Astrocyte of the hippocampus (primary cell): ENCODE measurements at regions not wholly inside any gene's neighbourhood (a gene's known extent, or its start where the extent isn't known, plus 50 kb on each side); places are given as distances from the start of the nearest gene placed in this dataset.
"Not testable (repeated sequence)": the region's sequence is repeated elsewhere in the genome, so short reads cannot be mapped to it uniquely, and the experiment has no call there.

Experiments
- DNase-seq: peaks from one replicate; pipeline ENCODE4 v3.0.0; 2011; ENCODE audit warnings: low read depth, low spot score

DNA sequence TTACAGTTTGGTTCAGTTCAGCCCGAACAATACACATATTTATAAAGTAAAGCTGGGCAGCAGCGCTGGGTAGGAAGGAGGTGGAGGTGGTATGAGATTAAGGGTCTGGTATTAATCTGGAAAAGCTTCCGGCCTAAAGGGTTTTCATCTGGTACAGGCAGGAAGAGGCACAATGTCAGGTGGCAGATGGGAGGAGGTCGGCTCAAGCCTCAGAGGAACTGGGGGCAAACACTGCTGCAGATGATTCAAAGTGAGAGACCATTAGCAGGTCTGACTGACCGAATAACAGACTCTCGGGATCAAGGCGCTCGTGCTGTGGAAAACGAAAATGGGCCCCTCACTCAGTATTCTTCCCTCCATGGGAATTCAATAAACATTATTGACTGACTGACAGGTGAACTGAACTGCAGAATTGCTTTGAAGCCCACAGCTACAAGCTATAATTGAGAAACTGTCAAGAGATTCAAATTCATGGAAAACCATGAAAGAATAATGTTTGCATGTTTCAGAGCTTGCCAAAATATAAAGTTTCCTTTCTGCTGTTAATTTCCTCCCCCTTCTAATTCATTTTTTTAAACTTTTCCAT is 75.3 kb downstream of the TMEM167A start:
- no peak for DNase-seq

DNA sequence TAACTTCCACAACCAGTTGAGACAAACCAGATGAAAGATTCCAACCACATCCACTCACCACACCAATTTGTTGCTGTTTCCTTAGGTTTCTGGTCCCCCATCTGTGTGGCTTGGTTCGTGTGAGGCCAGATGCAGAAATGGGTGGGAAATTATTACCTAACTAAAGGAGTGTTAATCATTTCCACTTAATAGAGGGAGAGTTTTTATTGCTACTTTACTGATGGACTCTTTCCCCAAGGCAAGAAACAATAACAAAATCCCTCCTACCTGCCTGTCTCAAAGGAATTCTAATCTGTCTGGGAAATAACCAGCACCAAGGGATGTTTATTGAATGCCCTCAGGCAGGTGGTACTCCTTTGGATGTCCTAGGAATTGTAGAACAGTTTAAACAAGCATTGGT is 76.3 kb downstream of the TMEM167A start:
- DNase-seq, result no peak

DNA sequence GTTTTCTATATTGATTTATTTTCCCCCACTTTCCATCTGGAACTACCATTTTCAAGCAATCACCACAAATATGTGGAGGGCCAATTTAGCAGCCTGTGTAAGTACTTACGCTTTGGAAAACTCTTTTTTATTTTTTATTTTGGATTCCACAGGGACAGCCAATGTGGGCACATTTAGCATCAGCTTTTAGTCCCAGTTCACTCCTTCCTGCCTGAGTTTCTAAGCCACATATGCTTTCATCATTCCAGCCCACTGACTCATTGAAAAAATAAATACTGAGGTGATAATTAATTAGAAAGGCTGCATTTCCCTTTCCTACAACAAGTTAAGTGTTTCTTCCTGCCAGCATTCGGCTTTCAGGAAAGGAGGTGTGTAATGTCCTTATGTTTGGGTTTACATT is 76.8 kb downstream of the TMEM167A start:
- DNase-seq, result peak; percentile 83

DNA sequence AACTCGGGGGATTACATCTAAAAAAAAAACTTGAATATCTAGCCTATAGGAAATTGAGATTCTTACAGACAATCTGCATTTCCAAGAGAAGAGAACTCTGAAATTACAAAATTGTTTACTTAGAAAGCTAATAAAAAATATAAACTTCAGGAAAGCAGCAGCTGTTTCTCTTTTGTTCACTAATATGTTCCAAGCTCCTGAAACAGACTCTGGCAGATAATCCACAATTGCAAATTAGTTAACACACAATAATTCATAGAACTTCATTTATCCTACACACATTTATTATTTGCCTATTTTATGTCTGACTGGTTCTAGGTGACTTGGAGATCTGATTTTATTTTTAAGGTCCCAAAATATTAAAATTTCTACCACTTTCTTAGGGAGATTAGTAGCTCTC is 83.8 kb downstream of the TMEM167A start:
- DNase-seq, result no peak

DNA sequence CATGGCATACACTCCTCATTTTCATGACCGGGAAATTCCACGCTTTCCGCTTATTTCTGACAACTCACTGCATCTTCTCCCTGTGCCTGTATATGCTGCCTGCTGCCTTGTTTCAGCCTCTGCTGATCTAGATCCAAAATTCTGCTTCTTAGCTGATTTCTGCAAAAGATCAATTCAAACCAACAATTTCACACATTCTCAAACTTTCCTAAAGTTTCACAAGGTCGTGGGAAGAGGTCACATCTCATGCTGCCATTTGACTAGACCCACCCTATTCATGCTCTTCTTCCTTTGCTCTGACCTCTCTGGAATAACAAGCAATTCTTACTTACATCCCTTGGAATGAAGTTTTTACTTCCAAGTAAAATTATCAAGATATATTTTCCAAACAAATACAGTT is 84.5 kb downstream of the TMEM167A start:
- no peak for DNase-seq

DNA sequence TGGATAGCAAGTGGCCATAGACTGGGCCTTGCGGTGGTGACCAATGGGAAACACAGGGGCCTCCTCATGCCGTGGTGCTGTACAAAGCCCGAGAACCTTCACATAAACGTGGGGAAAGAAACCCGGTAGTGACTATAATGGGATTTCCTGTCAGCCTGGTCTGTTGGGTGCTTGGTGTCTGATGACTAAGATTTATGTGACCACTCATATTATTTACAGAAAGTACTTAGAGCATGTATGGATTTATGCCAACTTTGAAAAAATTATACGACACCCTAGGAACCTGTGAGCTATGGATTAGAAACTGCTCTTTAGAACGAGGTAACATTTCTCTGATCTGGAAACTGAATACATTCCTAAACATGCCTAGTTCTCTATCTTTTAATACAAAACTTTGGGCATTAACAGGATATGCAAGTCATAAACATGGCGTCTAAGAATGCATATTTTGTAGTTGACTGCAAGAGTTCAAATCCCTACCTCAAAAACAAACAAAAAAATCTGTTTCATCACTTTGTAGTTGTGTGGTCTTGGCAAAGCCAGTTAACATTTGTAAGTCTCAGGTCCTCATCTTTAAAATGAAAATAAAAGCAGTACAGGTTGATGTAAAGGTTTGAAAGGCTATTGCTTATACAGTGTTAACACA is 85.4 kb downstream of the TMEM167A start:
- no peak for DNase-seq

DNA sequence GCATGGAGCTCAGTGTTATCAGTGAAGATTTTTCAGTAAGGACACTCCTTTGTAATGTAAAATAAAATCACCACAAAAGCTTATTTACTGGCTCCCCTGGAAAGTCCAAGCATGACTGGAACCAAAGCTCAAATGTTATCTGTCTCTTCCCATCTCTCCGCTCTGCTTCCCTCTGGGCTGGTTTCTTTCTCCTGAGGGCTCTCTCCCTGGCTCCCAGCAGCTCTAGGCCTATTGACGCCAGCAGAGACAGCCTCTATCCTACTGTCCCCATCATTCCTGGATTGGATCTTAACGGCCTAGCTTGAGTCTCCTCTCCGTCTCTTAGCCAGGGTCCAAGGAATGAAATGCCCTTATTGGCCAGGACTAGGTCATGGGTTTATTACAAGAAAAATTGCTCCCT is 86.1 kb downstream of the TMEM167A start:
- no peak for DNase-seq

DNA sequence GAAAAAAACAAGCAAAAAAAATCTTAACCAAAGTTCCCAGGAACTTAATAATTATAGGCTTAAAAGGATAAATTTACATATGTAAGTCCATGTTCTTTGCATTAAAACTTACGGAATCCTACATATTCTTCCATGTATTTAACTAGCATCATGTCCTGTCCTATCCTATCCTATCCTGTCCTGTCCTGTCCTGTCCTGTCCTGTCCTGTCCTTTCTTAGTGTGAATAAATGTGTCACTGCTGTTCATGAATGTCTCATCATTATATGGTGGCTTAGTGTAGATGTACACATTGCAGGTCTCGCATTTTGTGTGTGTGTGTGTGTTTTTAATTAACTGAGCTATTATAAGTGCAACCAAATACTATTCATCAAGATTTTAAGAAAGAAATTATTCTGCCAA is 90.0 kb downstream of the TMEM167A start:
- no peak for DNase-seq

DNA sequence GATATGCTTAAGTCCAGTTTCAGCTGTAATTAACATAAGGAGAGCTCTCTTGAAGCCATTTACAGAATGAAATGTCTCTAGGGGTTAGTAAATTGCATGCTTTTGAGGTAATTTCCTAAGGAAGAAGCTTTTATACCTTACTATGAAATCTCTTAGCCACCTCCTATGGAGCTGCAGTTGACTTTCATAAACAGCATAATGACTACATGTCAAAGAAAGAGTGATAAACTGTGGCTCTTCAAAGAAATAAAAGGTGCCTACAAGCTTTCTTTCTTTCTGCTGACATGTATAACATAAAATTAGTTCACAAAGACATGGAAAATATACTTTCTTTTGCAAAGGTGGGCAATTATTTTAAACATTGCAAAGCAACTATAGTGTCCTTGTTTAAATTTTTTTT is 90.8 kb downstream of the TMEM167A start:
- DNase-seq, result no peak

DNA sequence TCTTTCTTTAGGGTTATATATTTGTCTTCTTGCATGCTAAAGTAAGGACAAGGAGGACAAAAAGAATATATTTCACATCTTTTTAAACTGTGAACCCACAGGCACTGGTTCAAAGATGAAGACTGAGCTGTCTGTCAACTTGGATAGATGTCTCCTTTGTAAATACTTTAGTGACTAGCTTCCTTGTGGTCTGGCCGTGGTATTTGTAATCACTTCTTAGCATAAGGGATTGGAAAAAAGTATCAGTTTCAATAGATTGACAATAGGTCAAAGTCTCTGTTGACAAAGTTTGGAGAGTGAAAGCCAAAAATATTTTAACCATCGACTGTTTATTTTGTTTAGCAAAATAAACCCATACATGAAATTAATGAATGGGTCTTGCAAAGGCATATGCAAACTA is 91.4 kb downstream of the TMEM167A start:
- no peak for DNase-seq

DNA sequence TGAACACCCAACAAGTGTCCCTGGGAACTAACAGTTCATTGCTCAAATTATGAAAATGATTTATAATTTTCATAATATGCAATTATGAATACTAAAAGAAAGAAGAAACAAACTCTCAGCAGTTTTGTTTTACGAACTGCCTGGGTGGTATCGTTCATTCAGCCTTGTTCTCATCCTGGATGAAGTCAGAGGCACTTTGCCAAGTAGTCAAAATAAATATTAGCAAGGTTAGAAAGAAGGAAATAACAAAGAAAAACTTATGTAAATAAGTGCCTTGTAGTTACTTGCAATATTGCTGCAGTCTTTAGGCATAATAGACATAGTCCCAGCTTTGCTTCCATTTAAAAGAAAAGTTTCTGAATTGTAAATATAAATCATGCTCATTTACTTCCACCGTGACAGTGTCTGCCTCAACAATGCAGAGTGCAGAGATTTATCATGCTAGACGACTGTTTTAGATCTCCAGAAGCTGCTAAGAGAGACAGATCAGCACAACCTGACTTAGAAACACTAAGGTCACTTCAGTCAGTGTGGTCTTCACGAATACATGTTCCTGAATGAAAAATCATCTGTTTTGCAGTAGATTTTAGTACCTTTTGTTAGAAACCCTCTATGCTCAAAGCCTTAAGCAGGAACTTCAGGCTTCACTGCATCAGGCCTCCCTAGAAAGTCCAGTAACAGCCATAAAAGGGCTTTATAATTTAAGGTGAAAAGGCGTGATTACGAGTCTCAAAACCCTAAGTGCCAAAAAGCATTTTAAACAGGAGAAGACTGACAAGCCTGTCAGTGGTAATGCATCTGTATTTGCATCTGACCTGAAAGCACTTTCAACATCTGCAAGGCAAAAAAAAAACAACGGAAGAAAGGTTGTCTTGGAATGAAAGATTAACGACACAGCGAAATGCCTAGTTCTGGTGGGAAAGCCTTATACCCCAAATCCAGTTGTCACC is 92.1 kb downstream of the TMEM167A start:
- no peak for DNase-seq

DNA sequence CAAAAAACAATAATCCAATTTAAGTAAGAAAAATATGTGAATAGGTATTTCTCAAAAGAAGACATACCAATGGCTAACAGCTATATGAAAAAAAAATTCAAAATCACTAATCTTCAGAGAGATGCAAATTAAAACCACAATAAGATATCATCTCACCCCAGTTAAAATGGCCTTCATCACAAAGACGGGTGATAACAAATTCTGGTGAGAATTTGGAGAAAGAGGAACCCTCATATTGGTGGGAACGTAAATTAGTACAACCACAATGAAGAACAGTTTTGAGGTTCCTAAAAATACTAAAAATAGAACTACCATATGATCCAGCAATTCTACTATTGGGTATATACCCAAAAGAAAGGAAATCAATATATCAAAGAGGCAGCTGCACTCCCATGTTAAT is 94.3 kb downstream of the TMEM167A start:
- DNase-seq, result no peak

DNA sequence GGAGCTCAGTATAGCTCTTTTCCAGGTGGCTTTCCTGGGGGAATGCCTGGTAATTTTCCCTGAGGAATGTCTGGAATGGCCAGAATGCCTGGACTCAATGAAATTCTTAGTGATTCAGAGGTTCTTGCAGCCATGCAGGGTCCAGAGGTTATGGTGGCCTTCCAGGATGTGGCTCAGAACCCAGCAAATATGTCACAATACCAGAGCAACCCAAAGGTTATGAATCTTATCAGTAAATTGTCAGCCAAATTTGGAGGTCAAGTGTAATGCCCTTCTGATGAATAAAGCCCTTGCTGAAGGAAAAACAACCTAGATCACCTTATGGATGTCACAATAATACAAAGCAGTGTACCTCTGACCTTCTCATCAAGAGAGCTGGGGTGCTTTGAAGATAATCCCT is 100.3 kb downstream of the TMEM167A start:
- DNase-seq, result peak; percentile 33

DNA sequence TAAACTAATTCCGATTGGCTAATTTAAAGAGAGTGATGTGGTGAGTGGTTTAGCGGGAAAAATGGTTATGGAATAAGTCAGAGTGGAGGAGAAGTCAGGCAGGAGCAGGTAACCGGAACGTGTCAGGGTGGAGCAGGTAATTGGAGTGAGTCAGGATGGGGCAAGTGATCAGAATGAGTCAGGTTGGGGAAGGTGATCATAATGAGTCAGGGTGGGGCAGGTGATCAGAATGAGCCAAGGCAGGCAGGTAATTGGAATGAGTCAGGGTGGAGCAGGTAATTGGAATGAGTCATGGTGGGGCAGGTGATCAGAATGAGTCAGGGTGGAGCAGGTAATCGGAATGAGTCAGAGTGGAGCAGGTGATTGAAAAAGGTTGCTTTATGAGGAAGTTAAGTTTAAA is 101.4 kb downstream of the TMEM167A start:
- no peak for DNase-seq

DNA sequence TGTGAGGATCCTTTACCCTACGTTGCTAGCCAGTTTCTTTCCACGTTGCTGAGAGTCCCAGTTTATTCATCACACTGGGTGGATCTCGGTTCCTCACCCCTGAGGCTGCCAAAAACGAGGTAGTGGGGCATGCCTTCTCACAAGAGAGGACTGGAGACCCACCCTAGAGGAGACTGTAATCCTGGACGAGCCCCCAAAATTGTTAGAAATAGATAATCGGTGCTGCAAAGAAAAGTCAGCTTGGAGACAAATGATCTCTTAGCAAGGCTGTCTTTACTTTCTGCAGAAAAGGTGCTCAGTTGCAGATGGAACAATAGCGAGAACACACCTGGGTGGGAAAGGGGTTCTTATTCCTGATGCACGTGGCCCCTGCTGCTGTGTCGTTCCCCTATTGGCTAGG is 101.8 kb downstream of the TMEM167A start:
- no peak for DNase-seq

DNA sequence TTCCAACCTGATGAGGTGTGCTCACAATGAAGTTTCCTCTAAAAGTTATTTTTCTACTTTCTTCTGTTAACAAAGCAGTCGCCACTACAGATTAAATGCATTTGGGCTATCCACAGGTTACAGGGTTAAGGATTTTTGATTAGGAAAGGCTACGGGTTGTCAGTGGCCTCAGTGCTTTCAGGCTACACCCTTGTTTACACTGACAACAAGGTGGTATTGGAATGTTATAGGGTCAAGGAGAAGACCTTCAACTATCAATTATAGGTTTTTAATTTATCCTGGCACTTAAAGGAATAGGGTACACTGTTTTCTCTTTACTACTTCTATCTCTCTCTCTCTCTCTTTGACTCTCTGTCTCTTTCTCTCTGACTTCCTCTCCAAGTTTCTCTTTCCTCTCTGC is 102.8 kb downstream of the TMEM167A start:
- not testable (repeated sequence) for DNase-seq

DNA sequence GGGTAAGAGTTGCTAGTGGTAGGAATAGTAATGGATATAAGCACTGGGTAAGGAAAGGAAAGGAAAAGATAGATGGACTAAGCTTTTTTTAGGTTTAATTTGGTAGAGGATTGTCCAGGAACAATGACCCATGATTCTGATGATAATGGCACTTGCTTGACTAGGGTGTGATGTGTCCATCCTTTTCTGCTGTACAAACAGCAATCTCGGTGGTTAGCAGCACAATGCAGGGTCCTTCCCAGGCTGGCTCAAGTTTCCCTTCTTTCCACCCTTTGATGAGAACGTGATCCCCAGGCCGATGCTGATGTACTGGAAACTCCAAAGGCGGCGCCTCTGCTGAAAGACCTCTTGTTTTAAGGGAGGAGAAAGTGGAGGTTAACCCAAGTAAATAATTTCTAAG is 105.3 kb downstream of the TMEM167A start:
- DNase-seq, result no peak

DNA sequence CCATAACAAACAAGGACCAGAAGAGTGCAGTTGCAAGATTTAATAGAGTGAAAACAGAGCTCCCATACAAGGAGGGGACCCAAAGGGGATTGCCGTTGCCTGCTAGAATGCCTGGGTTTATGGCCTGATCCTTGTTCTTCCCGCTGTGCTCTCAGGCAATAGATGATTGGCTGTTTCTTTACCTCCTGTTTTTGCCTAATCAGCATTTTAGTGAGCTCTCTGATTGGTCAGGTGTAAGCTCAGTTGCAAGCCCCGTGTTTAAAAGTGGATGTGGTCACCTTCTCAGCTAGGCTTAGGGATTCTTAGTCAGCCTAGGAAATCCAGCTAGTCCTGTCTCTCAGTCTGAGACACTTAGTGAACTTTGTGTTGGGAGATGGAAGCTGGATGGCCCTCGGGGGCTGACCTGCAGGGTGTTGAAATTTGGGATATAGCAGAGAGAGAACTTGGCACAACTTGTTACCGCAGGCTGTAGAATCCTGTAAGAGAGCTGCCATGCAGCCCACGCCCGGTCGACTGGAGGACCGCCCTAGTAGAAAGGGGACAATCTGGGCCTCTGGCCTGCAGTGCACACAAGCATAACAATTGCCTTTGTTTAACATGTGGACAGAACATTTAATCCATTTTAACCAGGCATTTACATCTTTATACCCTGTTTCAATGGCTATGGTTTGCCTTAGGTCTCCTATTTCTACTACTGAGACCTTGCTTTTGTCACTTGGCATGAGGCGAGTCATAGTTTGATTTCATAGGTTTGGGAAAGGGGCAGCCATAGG is 106.0 kb downstream of the TMEM167A start:
- not testable (repeated sequence) for DNase-seq

DNA sequence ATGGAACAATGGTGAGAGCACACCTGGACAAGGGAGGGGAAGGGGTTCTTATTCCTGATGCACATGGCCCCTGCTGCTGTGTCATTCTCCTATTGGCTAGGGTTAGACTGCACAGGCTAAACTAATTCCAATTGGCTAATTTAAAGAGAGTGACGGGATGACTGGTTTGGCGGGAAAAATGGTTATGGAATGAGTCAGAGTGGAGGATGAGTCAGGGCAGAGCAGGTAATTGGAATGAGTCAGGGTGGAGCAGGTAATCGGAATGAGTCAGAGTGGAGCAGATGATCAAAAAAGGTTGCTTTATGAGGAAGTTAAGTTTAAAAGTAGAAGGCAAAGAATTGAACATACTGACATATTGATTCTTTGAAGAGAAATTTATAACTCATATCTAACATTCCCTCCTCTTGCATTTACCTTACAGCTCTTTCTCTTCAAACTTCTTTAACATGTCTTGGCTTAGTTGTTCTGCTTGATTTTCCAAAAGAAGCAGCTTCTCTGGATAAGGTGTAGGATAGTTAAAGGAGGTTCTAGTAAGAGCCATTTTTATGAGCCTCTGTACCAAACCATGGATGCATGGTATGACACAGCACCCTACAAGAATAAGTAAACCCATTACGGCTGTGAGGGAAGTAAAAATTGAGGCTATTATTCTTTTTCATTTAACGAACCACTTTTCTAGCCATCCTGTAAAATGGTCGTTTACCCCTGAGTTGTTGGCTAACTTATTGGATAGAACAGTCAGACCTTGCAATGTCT is 107.8 kb downstream of the TMEM167A start:
- not testable (repeated sequence) for DNase-seq

DNA sequence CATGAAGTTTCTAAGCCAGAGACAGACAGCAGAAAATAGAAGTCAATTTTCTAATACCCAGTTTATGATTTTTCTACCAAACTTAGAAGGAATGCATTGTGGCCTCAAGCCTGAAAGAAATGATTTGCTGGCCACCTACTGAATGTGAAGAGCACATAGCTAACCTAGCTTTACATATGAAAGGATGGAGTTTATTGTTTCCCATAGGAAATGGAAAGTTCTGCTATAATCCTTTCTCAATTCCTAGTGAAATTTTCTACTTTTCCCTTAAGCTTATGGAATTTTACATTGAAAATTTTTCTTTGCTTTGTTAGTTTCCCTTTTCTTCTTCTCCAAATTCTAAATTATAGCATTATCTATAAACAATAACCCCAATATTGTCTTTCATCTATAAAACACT is 110.1 kb downstream of the TMEM167A start:
- no peak for DNase-seq

DNA sequence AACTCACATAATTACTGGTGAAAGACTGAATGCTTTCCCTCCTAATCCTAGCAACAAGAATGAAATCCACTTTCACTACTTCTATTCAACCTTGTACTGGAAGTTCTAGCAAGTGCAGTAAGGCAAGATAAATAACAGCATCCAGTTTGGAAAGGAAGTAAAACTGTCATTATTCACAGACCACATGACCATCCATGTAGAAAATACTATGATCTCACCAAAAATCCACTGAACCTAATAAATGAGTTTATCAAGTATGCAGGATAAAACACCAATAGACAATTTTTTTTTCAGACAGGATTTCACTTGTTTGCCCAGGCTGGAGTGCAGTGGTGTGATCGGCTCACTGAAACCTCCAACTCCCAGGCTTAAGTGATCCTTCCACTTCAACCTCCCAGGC is 117.7 kb downstream of the TMEM167A start:
- DNase-seq, result no peak
